ENCODE measurements at regions not wholly inside any gene's neighbourhood (a gene's known extent, or its start where the extent isn't known, plus 50 kb on each side); places are given as distances from the start of the nearest gene placed in this dataset.

GRCh38 chr16:35691057-35691456 is 2231.6 kb downstream of the TP53TG3F start:
- TF ChIP-seq, protein P1, sequence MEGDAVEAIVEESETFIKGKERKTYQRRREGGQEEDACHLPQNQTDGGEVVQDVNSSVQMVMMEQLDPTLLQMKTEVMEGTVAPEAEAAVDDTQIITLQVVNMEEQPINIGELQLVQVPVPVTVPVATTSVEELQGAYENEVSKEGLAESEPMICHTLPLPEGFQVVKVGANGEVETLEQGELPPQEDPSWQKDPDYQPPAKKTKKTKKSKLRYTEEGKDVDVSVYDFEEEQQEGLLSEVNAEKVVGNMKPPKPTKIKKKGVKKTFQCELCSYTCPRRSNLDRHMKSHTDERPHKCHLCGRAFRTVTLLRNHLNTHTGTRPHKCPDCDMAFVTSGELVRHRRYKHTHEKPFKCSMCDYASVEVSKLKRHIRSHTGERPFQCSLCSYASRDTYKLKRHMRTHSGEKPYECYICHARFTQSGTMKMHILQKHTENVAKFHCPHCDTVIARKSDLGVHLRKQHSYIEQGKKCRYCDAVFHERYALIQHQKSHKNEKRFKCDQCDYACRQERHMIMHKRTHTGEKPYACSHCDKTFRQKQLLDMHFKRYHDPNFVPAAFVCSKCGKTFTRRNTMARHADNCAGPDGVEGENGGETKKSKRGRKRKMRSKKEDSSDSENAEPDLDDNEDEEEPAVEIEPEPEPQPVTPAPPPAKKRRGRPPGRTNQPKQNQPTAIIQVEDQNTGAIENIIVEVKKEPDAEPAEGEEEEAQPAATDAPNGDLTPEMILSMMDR (IDR thresholded peaks at IDR 0.05; ENCODE audit: insufficient read depth, low read length): no peak
- TF ChIP-seq REST (IDR thresholded peaks at IDR 0.05; ENCODE audit: insufficient replicate concordance, low read depth): no peak
